H1 (cell line): ENCODE measurements at regions not wholly inside any gene's neighbourhood (a gene's known extent, or its start where the extent isn't known, plus 50 kb on each side); places are given as distances from the start of the nearest gene placed in this dataset.

ENCODE experiments used
- CTCF ChIA-PET: fragments of 300-600 bp; sonication (Branson Sonifier 250); formaldehyde crosslinking; loops from one replicate; lab custom pipeline; 2021; ENCODE audit not compliant: partially characterized antibody; lab: Charles Lee
- POLR2A ChIA-PET: fragments of 300-600 bp; sonication (Branson Sonifier 250); formaldehyde crosslinking; loops from one replicate; lab custom pipeline; 2021; ENCODE audit warnings: inconsistent platforms; ENCODE audit not compliant: partially characterized antibody; lab: Charles Lee
- DNase-seq, 2 experiments: peaks; one replicate each; pipeline versions ENCODE4 v3.0.0 to v3.0.0-alpha.2; 2010 to 2022; ENCODE audit warnings: low spot score in 2 of 2, low read depth in 1 of 2, mixed read lengths in 1 of 2
- FAIRE-seq: peaks from 2 replicates; lab custom pipeline; 2011; peaks lifted over from hg19 to GRCh38; lab: Jason Lieb, UNC
- H2AFZ ChIP-seq: 2 replicates; pipeline ENCODE4 v1.8.1; 2012; ENCODE audit warnings: low read length, inconsistent platforms
- H2AK5ac ChIP-seq: 2 replicates; pipeline ENCODE4 v1.6.1; 2013; ENCODE audit warnings: low read depth, low read length
- H2BK120ac ChIP-seq: replicated peaks from 2 replicates; pipeline ENCODE3; 2013; ENCODE audit warnings: low read depth, low read length, inconsistent platforms
- H2BK12ac ChIP-seq: 2 replicates; pipeline ENCODE4 v1.6.1; 2013; ENCODE audit warnings: low read depth, low read length
- H2BK15ac ChIP-seq: 2 replicates; pipeline ENCODE4 v1.6.1; 2013; ENCODE audit warnings: low read length
- H2BK20ac ChIP-seq: 2 replicates; pipeline ENCODE4 v1.6.1; 2013; ENCODE audit warnings: low read length
- H2BK5ac ChIP-seq: 2 replicates; pipeline ENCODE4 v1.6.1; 2013; ENCODE audit warnings: low read depth, low read length
- H3K14ac ChIP-seq: 2 replicates; pipeline ENCODE4 v1.6.1; 2013; ENCODE audit warnings: inconsistent platforms; ENCODE audit not compliant: insufficient read length
- H3K18ac ChIP-seq: 2 replicates; pipeline ENCODE4 v1.6.1; 2013; ENCODE audit warnings: low read length; ENCODE audit errors: extremely low read depth
- H3K23ac ChIP-seq: 2 replicates; pipeline ENCODE4 v1.6.1; 2013; ENCODE audit warnings: inconsistent platforms; ENCODE audit not compliant: insufficient read length
- H3K23me2 ChIP-seq: 2 replicates; pipeline ENCODE4 v1.6.1; 2013; ENCODE audit warnings: low read depth, low read length
- H3K27ac ChIP-seq: 2 replicates; pipeline ENCODE4 v1.6.1; 2011; ENCODE audit warnings: low read depth, low read length, inconsistent platforms
- H3K27me3 ChIP-seq, 4 experiments: replicated peaks in 1 of 4; 1 replicate in 1 of 4; 2 replicates in 3 of 4; pipeline versions ENCODE4 v1.6.1 to v1.8.1; 2011 to 2013; ENCODE audit warnings: low read length in 3 of 4, mild to moderate bottlenecking in 3 of 4, inconsistent platforms in 2 of 4, mixed read lengths in 2 of 4, moderate library complexity in 1 of 4; ENCODE audit not compliant: control insufficient read depth in 3 of 4, insufficient read depth in 3 of 4; ENCODE audit errors: extremely low read depth in 1 of 4
- H3K36me3 ChIP-seq, 4 experiments: 2 replicates each; pipeline versions ENCODE4 v1.6.1 to v1.8.1; 2011 to 2013; ENCODE audit warnings: mild to moderate bottlenecking in 4 of 4, low read length in 3 of 4, moderate library complexity in 2 of 4, control low read depth in 1 of 4, inconsistent platforms in 1 of 4; ENCODE audit not compliant: insufficient read depth in 4 of 4, control insufficient read depth in 2 of 4
- H3K4ac ChIP-seq: replicated peaks from 2 replicates; pipeline ENCODE3; 2013; ENCODE audit warnings: low read length, low read depth, mixed read lengths, inconsistent platforms; ENCODE audit not compliant: insufficient read length
- H3K4me1 ChIP-seq, 4 experiments: replicated peaks in 1 of 4; 1 replicate in 1 of 4; 2 replicates in 3 of 4; pipeline versions ENCODE4 v1.6.1 to v1.8.1; 2011 to 2013; ENCODE audit warnings: low read length in 3 of 4, inconsistent platforms in 2 of 4, mixed read lengths in 1 of 4; ENCODE audit not compliant: insufficient read depth in 4 of 4, control insufficient read depth in 3 of 4
- H3K4me2 ChIP-seq, 2 experiments: 2 replicates each; pipeline versions ENCODE4 v1.6.1 to v1.8.1; 2011 to 2013; ENCODE audit warnings: low read depth in 2 of 2, low read length in 2 of 2, control low read depth in 1 of 2, inconsistent platforms in 1 of 2, mild to moderate bottlenecking in 1 of 2; ENCODE audit not compliant: insufficient read depth in 1 of 2
- H3K4me3 ChIP-seq, 4 experiments: fragments of 200-600, 300-600 bp in 1 of 4; sonication (generic), shearing (Covaris generic), sonication (Bioruptor Twin) in 1 of 4; 2 replicates each; pipeline versions ENCODE4 v1.5.1 to v1.8.1; 2011 to 2016; ENCODE audit warnings: low read length in 4 of 4, low read depth in 3 of 4, control low read depth in 2 of 4, inconsistent platforms in 2 of 4, mild to moderate bottlenecking in 2 of 4, mixed read lengths in 1 of 4, moderate library complexity in 1 of 4; ENCODE audit not compliant: insufficient read depth in 2 of 4; ENCODE audit errors: extremely low read depth in 1 of 4
- H3K56ac ChIP-seq: replicated peaks from 2 replicates; pipeline ENCODE3; 2013; ENCODE audit warnings: low read depth, mild to moderate bottlenecking, mixed read lengths, low read length, inconsistent platforms; ENCODE audit not compliant: insufficient read length
- H3K79me1 ChIP-seq: 2 replicates; pipeline ENCODE4 v1.6.1; 2013; ENCODE audit warnings: low read depth, low read length, control low read depth
- H3K79me2 ChIP-seq, 2 experiments: 2 replicates each; pipeline versions ENCODE4 v1.6.1 to v1.8.1; 2012 to 2013; ENCODE audit warnings: low read length in 2 of 2, mild to moderate bottlenecking in 2 of 2, inconsistent platforms in 1 of 2; ENCODE audit not compliant: insufficient read depth in 2 of 2, control insufficient read depth in 1 of 2
- H3K9ac ChIP-seq, 4 experiments: replicated peaks in 1 of 4; 1 replicate in 1 of 4; 2 replicates in 3 of 4; pipeline versions ENCODE4 v1.6.1 to v1.8.1; 2011 to 2013; ENCODE audit warnings: low read depth in 3 of 4, low read length in 3 of 4, control low read depth in 2 of 4, mild to moderate bottlenecking in 2 of 4, moderate library complexity in 2 of 4, inconsistent platforms in 1 of 4; ENCODE audit errors: extremely low read depth in 1 of 4
- H3K9me3 ChIP-seq, 2 experiments: 2 replicates each; pipeline versions ENCODE4 v1.6.1 to v1.8.1; 2012 to 2013; ENCODE audit warnings: mild to moderate bottlenecking in 2 of 2, moderate library complexity in 2 of 2, control low read depth in 1 of 2, inconsistent platforms in 1 of 2, low read depth in 1 of 2, low read length in 1 of 2, mixed read lengths in 1 of 2; ENCODE audit not compliant: insufficient read depth in 2 of 2
- H4K20me1 ChIP-seq, 2 experiments: replicated peaks in 1 of 2; 2 replicates each; pipeline versions ENCODE3 to v1.8.1; 2011 to 2013; ENCODE audit warnings: inconsistent platforms in 2 of 2, low read length in 2 of 2, mild to moderate bottlenecking in 1 of 2; ENCODE audit not compliant: insufficient read depth in 2 of 2, control insufficient read depth in 1 of 2
- H4K5ac ChIP-seq: 2 replicates; pipeline ENCODE4 v1.6.1; 2013; ENCODE audit warnings: low read length, low read depth, mixed read lengths, inconsistent platforms; ENCODE audit not compliant: insufficient read length
- H4K8ac ChIP-seq: 2 replicates; pipeline ENCODE4 v1.8.0; 2013; ENCODE audit warnings: mild to moderate bottlenecking, moderate library complexity, low read length, inconsistent platforms; ENCODE audit not compliant: insufficient read depth; ENCODE audit errors: extremely low read depth
- H4K91ac ChIP-seq: replicated peaks from 2 replicates; pipeline ENCODE3; 2013; ENCODE audit warnings: low read length, mixed read lengths, inconsistent platforms; ENCODE audit not compliant: insufficient read length
- CHD2 ChIP-seq: IDR thresholded peaks from 2 replicates; pipeline ENCODE4 v1.6.1; 2012; ENCODE audit warnings: low read length, improper control_type of control experiment
- FOSL1 ChIP-seq: IDR thresholded peaks from 2 replicates; pipeline ENCODE4 v1.6.1; 2011; ENCODE audit warnings: mild to moderate bottlenecking, low read depth, low read length, moderate library complexity; ENCODE audit not compliant: insufficient read depth
- RAD21 ChIP-seq, 2 experiments: IDR thresholded peaks in 1 of 2; conservative IDR thresholded peaks in 1 of 2; 2 replicates each; pipeline ENCODE4 v1.6.1; 2011; ENCODE audit warnings: low read depth in 2 of 2, low read length in 2 of 2, improper control_type of control experiment in 1 of 2, inconsistent platforms in 1 of 2, mild to moderate bottlenecking in 1 of 2, moderate library complexity in 1 of 2
- SAP30 ChIP-seq: fragments of 300-600 bp; sonication (generic); IDR thresholded peaks from 2 replicates; pipeline ENCODE4 v1.7.1; 2012; ENCODE audit warnings: low read length, moderate library complexity, mild to moderate bottlenecking, inconsistent platforms; ENCODE audit not compliant: insufficient read depth, insufficient replicate concordance
- WGBS, 2 experiments: shearing (Covaris generic) in 1 of 2; methylation state at CpG; one replicate each; pipeline versions ENCODE4 v1.1.6 to v1.1.7; 2013 to 2015; ENCODE audit warnings: low lambda C conversion rate in 2 of 2, mixed read lengths in 2 of 2, inconsistent platforms in 1 of 2, low coverage in 1 of 2, missing lambda C conversion rate in 1 of 2; ENCODE audit not compliant: insufficient replicate concordance in 2 of 2, insufficient coverage in 1 of 2, insufficient read length in 1 of 2; ENCODE audit errors: extremely low coverage in 1 of 2, missing lambda C conversion rate in 1 of 2; 5-methylcytosine and 5-hydroxymethylcytosine counted together

GRCh38 chr3:156052115-156052514 lies 68.3 kb upstream of the KCNAB1 start:
- Histone ChIP-seq H3K14ac (no peak overlapping the region), H3K23me2 (no peaks in the 10 kb centered on the region), H3K4me3 (no peak overlapping the region), H3K4me2 (no peak overlapping the region), H4K5ac (no peak overlapping the region), H3K4ac (no peak overlapping the region), H2AK5ac (no peak overlapping the region), H3K9me3 (peaks cover 11 to 12% of the 10 kb centered on the region in 2 experiments), H3K56ac (no peak overlapping the region), H2AFZ (no peak overlapping the region), H2BK15ac (no peak overlapping the region), H3K23ac (no peak overlapping the region), H3K79me2 (no peaks in the 10 kb centered on the region), H3K9ac (no peak overlapping the region), H3K27me3 (no peaks in the 10 kb centered on the region), H3K36me3 (peaks cover 0 to 3% (median 0%) of the 10 kb centered on the region in 4 experiments; a peak in 1 of 8 replicates), H4K91ac (no peak overlapping the region), H3K27ac (no peak overlapping the region), H3K79me1 (no peaks in the 10 kb centered on the region), H3K4me1 (no peaks in the 10 kb centered on the region), H3K18ac (no peak overlapping the region), H2BK5ac (no peak overlapping the region), H4K20me1 (no peaks in the 10 kb centered on the region), H2BK20ac (no peak overlapping the region), H2BK12ac (no peak overlapping the region), H2BK120ac (no peak overlapping the region), H4K8ac (no peak overlapping the region)
- no peak for FAIRE-seq
- ChIA-PET CTCF (interaction anchor here (0.7 to 7.2 kb wide), 6 partner anchors 8 to 1025 kb away, joined by 3 to 44 read pairs (median 4); no protein-coding TSS in a partner anchor), POLR2A (interaction anchor here (1.8 kb wide), 1 partner anchor 10 kb away, joined by 5 read pairs; no protein-coding TSS in a partner anchor)
- no peak for DNase-seq
- WGBS, 2 experiments, result 97% methylated on average over 6 of the region's 9 CpGs; no CpG with 5 or more reads in 1 of the 2 experiments
- no peak for TF ChIP-seq CHD2
- no peak for TF ChIP-seq SAP30
- no peak for TF ChIP-seq RAD21 (IDR thresholded peaks at IDR 0.05 in 1 of 2, conservative IDR thresholded peaks at IDR 0.05 in 1 of 2; ENCODE audit: low read depth in 2 of 2, low read length in 2 of 2)
- no peak for TF ChIP-seq FOSL1
